Calu3 (cell line): ENCODE measurements at regions not wholly inside any gene's neighbourhood (a gene's known extent, or its start where the extent isn't known, plus 50 kb on each side); places are given as distances from the start of the nearest gene placed in this dataset.

Source experiments
- BruUV-seq: library from RNA; stranded (reverse); fragments of 400-500 nt; replicated peaks from 2 replicates; lab custom pipeline; 2021; lab: Mats Ljungman, UMichigan
- CTCF ChIA-PET: fragments of 300-600 bp; sonication (Branson Sonifier 250); formaldehyde crosslinking; loops from one replicate; lab custom pipeline; 2022; ENCODE audit warnings: antibody characterized with exemption; lab: Charles Lee
- DNase-seq: peaks from one replicate; pipeline ENCODE4 v3.0.0; 2022
- H3K27ac Mint-ChIP-seq: one replicate; pipeline ENCODE4 v1.8.0; 2022; ENCODE audit warnings: mixed read lengths; ENCODE audit not compliant: unreplicated experiment
- H3K27me3 Mint-ChIP-seq: one replicate; pipeline ENCODE4 v1.8.0; 2022; ENCODE audit warnings: mixed read lengths; ENCODE audit not compliant: unreplicated experiment
- H3K36me3 Mint-ChIP-seq: one replicate; pipeline ENCODE4 v1.8.0; 2022; ENCODE audit warnings: mild to moderate bottlenecking, moderate library complexity, mixed read lengths; ENCODE audit not compliant: insufficient read depth, unreplicated experiment
- H3K4me1 Mint-ChIP-seq: one replicate; pipeline ENCODE4 v1.8.0; 2022; ENCODE audit warnings: mild to moderate bottlenecking, low read depth, mixed read lengths; ENCODE audit not compliant: unreplicated experiment
- H3K4me3 Mint-ChIP-seq: one replicate; pipeline ENCODE4 v1.8.0; 2022; ENCODE audit warnings: mild to moderate bottlenecking, low read depth, moderate library complexity, mixed read lengths; ENCODE audit not compliant: unreplicated experiment
- H3K9me3 Mint-ChIP-seq: one replicate; pipeline ENCODE4 v1.8.0; 2022; ENCODE audit warnings: low read depth, mixed read lengths; ENCODE audit not compliant: unreplicated experiment
- intact Hi-C: fragments of 100-400 bp; cut with micrococcal nuclease; formaldehyde crosslinking; loops from one replicate; pipeline ENCODE4 v1.10.0; 2022; ENCODE audit not compliant: unreplicated experiment
- TF ChIP-seq, protein P1 (sequence below): fragments of 200-600 bp; IDR thresholded peaks from one replicate; pipeline ENCODE4 v1.8.0; 2022; ENCODE audit warnings: antibody characterized with exemption; ENCODE audit not compliant: unreplicated experiment

DNA sequence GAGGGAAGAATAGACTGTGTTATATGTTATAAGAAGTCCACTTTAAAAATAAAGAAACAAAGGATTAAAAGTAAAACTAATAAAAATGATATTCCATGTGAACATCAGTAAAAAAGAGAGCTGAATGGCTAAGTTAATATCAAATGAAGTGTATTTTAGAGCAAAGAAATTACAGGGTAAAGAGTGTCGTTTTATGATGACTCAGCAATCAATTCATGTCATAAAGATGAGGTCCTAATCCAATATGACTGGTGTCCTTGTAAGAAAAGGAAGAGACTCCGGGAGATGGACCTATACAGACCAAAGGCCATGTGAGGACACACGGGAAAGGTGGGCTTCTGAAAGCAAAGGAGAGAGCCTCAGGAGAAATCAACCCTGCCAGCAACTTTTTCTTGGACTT is 615.5 kb upstream of the KLHL29 start:
- intact Hi-C loops, result no loop called here
- Mint-ChIP-seq H3K9me3 (peaks cover 8% of the 10 kb centered on the region), H3K36me3 (no peaks in the 10 kb centered on the region), H3K27ac (no peak overlapping the region), H3K27me3 (no peaks in the 10 kb centered on the region), H3K4me1 (no peaks in the 10 kb centered on the region), H3K4me3 (no peak overlapping the region)
- no TSS peak for BruUV-seq
- TF ChIP-seq, protein P1, sequence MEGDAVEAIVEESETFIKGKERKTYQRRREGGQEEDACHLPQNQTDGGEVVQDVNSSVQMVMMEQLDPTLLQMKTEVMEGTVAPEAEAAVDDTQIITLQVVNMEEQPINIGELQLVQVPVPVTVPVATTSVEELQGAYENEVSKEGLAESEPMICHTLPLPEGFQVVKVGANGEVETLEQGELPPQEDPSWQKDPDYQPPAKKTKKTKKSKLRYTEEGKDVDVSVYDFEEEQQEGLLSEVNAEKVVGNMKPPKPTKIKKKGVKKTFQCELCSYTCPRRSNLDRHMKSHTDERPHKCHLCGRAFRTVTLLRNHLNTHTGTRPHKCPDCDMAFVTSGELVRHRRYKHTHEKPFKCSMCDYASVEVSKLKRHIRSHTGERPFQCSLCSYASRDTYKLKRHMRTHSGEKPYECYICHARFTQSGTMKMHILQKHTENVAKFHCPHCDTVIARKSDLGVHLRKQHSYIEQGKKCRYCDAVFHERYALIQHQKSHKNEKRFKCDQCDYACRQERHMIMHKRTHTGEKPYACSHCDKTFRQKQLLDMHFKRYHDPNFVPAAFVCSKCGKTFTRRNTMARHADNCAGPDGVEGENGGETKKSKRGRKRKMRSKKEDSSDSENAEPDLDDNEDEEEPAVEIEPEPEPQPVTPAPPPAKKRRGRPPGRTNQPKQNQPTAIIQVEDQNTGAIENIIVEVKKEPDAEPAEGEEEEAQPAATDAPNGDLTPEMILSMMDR, result no peak
- CTCF ChIA-PET, result no interaction called here
- no peak for DNase-seq

DNA sequence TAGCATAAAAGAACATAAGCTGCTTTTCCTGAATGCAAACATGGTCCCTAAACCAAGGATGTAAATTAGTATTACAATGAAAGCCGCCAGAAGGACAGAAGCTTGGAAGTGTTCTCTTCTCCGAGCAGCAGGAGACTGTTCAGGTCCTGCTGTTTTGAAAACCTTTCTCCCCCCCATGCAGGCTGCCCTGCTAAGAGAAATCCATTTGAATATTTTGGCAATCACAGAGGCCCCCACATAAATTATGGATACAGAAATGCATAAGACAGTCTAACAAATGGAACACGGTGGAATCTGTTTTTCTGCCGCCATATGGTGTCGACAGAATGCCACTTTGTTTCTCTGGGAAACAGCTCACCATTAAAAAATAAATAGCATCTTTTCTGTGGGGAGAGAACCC is 600.4 kb upstream of the KLHL29 start:
- no peaks in the 10 kb centered on the region for H3K36me3 Mint-ChIP-seq

DNA sequence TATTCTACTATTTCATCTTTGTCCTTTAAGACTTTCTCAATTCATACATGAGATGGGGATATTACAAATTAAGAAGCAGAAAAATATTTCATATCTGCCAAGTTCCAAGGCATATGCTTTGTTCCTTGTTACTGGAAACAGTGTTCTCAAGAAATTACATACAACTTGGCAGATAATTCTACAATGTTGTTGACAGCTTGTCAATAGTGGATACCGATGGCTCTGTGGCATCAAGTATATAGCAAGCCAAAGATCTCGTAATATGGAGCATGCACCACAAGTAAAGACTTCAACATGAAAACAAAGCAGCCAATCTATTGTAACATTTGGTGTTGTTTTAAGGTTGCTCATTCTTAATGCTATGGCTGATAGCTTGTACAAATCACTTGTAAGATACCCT is 598.2 kb upstream of the KLHL29 start:
- H3K4me3 Mint-ChIP-seq, result no peak overlapping the region
- H3K4me1 Mint-ChIP-seq, result no peaks in the 10 kb centered on the region
- intact Hi-C loops, result no loop called here
- H3K9me3 Mint-ChIP-seq, result no peaks in the 10 kb centered on the region
- no peak overlapping the region for H3K27ac Mint-ChIP-seq
- no peak for DNase-seq
- CTCF ChIA-PET, result no interaction called here
- TF ChIP-seq, protein P1, result no peak
- no peaks in the 10 kb centered on the region for H3K36me3 Mint-ChIP-seq
- no peaks in the 10 kb centered on the region for H3K27me3 Mint-ChIP-seq
- BruUV-seq, result no TSS peak

More for the DNA sequence above, 600.4 kb upstream of the KLHL29 start:
- Mint-ChIP-seq H3K9me3 (no peaks in the 10 kb centered on the region), H3K27me3 (no peaks in the 10 kb centered on the region), H3K4me3 (no peak overlapping the region), H3K27ac (no peak overlapping the region), H3K4me1 (no peaks in the 10 kb centered on the region)
- TF ChIP-seq, protein P1, result no peak
- DNase-seq, result no peak
- CTCF ChIA-PET, result no interaction called here
- BruUV-seq, result no TSS peak
- intact Hi-C loops, result no loop called here

DNA sequence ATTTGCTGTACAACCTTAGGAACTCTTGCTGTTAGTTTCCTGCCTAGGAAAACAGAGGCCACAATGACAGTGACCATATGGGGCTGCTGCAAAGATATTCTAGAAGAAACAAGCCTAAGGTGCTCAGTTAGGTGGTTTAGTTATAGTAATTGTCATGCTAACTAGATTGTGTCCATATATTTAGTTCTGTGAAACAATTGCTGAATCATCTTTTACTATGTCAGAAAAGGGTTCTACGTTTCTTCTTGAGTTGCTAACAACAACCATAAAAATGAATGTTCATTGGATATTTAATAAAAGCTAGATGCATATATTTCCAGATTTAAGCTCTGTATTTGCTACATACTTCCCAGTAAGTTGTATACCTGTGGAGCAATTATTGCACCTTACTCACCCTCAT is 597.2 kb upstream of the KLHL29 start:
- TF ChIP-seq, protein P1, result no peak
- H3K4me3 Mint-ChIP-seq, result no peak overlapping the region
- H3K4me1 Mint-ChIP-seq, result no peaks in the 10 kb centered on the region
- CTCF ChIA-PET, result no interaction called here
- no peaks in the 10 kb centered on the region for H3K36me3 Mint-ChIP-seq
- H3K9me3 Mint-ChIP-seq, result no peaks in the 10 kb centered on the region
- no TSS peak for BruUV-seq
- no peak overlapping the region for H3K27ac Mint-ChIP-seq
- intact Hi-C loops, result no loop called here
- H3K27me3 Mint-ChIP-seq, result no peaks in the 10 kb centered on the region
- DNase-seq, result no peak
